ENCODE measurements at regions not wholly inside any gene's neighbourhood (a gene's known extent, or its start where the extent isn't known, plus 50 kb on each side); places are given as distances from the start of the nearest gene placed in this dataset.

DNA sequence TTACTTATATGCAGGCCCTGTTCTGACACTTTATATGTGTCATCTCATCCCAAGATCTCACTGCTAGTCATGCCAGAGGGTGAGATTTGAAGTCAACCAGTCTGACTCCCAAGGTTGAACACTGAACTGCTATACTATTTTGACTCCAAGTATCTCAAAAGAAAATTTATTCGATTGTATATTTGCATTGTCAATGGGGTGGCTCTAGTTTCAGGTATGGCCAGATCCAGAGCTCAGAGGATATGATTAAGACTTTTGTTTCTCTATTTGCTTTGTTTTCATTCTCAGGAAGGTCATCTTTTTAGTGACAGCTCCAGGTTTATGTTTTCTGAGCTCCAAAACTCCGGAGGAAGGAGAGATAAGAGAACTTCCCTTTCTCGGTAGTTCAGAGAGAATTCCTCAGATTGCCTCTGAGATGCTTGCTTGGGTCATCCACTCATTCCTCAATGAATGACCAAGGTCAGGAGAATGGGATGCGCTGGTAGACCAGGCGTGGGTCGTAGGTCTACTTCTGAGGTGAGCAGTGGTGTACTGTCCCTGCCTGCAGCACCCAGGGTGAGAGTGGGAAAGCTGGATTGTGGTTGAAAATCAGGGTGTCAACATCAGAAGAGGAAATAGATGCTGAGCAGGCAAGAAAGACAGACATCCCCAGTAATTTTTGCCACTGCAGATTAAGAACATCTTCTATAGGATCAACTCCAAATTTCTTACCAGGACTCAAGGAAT, 99.3 kb downstream of the PFDN4 start:
- H3K9me3 ChIP-seq (ENCODE audit: control insufficient read depth in 4 of 4, low read length in 3 of 4) = no peaks in the 10 kb centered on the region
- no peak for DNase-seq (ENCODE audit: low spot score)
- H3K27me3 ChIP-seq (ENCODE audit: control insufficient read depth in 4 of 4, insufficient read depth in 4 of 4, low read length in 3 of 4) = no peaks in the 10 kb centered on the region
- TF ChIP-seq JUND (IDR thresholded peaks at IDR 0.05) (no peak), FOXA1 (IDR thresholded peaks at IDR 0.05) (no peak), EGR1 (IDR thresholded peaks at IDR 0.05; ENCODE audit: low read depth in 2 of 2) (no peak), GABPA (IDR thresholded peaks at IDR 0.05 in 1 of 2, conservative IDR thresholded peaks at IDR 0.05 in 1 of 2) (no peak), RXRA (IDR thresholded peaks at IDR 0.05) (no peak), TAF1 (conservative IDR thresholded peaks at IDR 0.05) (no peak), HNF4G (IDR thresholded peaks at IDR 0.05) (no peak), FOXA2 (IDR thresholded peaks at IDR 0.05) (no peak), YY1 (IDR thresholded peaks at IDR 0.05) (no peak), MAX (IDR thresholded peaks at IDR 0.05) (no peak), SP1 (IDR thresholded peaks at IDR 0.05) (no peak), HNF4A (conservative IDR thresholded peaks at IDR 0.05) (no peak), CTCF (IDR thresholded peaks at IDR 0.05; ENCODE audit: low read depth, low read length, missing input control) (no peak), NR2F2 (IDR thresholded peaks at IDR 0.05) (no peak), ZBTB33 (IDR thresholded peaks at IDR 0.05) (no peak), RAD21 (IDR thresholded peaks at IDR 0.05) (no peak)
- TF ChIP-seq, protein P1, sequence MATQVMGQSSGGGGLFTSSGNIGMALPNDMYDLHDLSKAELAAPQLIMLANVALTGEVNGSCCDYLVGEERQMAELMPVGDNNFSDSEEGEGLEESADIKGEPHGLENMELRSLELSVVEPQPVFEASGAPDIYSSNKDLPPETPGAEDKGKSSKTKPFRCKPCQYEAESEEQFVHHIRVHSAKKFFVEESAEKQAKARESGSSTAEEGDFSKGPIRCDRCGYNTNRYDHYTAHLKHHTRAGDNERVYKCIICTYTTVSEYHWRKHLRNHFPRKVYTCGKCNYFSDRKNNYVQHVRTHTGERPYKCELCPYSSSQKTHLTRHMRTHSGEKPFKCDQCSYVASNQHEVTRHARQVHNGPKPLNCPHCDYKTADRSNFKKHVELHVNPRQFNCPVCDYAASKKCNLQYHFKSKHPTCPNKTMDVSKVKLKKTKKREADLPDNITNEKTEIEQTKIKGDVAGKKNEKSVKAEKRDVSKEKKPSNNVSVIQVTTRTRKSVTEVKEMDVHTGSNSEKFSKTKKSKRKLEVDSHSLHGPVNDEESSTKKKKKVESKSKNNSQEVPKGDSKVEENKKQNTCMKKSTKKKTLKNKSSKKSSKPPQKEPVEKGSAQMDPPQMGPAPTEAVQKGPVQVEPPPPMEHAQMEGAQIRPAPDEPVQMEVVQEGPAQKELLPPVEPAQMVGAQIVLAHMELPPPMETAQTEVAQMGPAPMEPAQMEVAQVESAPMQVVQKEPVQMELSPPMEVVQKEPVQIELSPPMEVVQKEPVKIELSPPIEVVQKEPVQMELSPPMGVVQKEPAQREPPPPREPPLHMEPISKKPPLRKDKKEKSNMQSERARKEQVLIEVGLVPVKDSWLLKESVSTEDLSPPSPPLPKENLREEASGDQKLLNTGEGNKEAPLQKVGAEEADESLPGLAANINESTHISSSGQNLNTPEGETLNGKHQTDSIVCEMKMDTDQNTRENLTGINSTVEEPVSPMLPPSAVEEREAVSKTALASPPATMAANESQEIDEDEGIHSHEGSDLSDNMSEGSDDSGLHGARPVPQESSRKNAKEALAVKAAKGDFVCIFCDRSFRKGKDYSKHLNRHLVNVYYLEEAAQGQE (IDR thresholded peaks at IDR 0.05) = no peak
- TF ChIP-seq, protein P2, sequence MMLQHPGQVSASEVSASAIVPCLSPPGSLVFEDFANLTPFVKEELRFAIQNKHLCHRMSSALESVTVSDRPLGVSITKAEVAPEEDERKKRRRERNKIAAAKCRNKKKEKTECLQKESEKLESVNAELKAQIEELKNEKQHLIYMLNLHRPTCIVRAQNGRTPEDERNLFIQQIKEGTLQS (IDR thresholded peaks at IDR 0.05) = no peak
- H3K36me3 ChIP-seq (ENCODE audit: control insufficient read depth in 4 of 4, insufficient read depth in 3 of 4, low read depth in 1 of 4, low read length in 3 of 4) = no peaks in the 10 kb centered on the region
- 62% methylated on average over 6 of the region's 6 CpGs for WGBS
- H3K4me1 ChIP-seq (ENCODE audit: control insufficient read depth in 4 of 4, insufficient read depth in 4 of 4, low read length in 3 of 4) = no peaks in the 10 kb centered on the region
- no peak overlapping the region for H3K4me3 ChIP-seq (ENCODE audit: low read depth in 1 of 3, low read length in 3 of 3)
- no peak overlapping the region for H3K27ac ChIP-seq (ENCODE audit: low read depth in 1 of 2, low read length in 2 of 2)
- no peak overlapping the region for H3K9ac ChIP-seq (ENCODE audit: low read depth in 1 of 2, low read length in 2 of 2)

All from liver (tissue), 8 donors.